NCI-H82 treated with DMSO at 0.1 percent for 48 hours (cell line): ENCODE measurements at regions not wholly inside any gene's neighbourhood (a gene's known extent, or its start where the extent isn't known, plus 50 kb on each side); places are given as distances from the start of the nearest gene placed in this dataset.

Source experiments
- DNase-seq: peaks from one replicate; lab custom pipeline; 2025; ENCODE audit not compliant: unreplicated experiment; lab: John Stamatoyannopoulos, UW

- DNase-seq, result no peak
Measured at GRCh38 chr18:30376515-30376914, 666.0 kb downstream of the DSC3 start.

GRCh38 chr18:30361864-30362540 is 680.5 kb downstream of the DSC3 start:
- no peak for DNase-seq

GRCh38 chr18:30359521-30359920 is 683.0 kb downstream of the DSC3 start:
- DNase-seq, result no peak

- no peak for DNase-seq
Measured at GRCh38 chr18:30358555-30358954, 684.0 kb downstream of the DSC3 start.

- DNase-seq, result no peak
Measured at GRCh38 chr18:30352551-30353168, 689.9 kb downstream of the DSC3 start.

- no peak for DNase-seq
Measured at GRCh38 chr18:30350263-30350662, 692.3 kb downstream of the DSC3 start.

GRCh38 chr18:30343090-30343489 is 699.5 kb downstream of the DSC3 start:
- DNase-seq, result no peak

GRCh38 chr18:30342675-30343074 is 699.9 kb downstream of the DSC3 start:
- no peak for DNase-seq

GRCh38 chr18:30334781-30335180 is 707.8 kb downstream of the DSC3 start:
- DNase-seq, result no peak

GRCh38 chr18:30333310-30333709 is 709.2 kb downstream of the DSC3 start:
- DNase-seq, result no peak

- no peak for DNase-seq
Measured at GRCh38 chr18:30328839-30329238, 713.7 kb downstream of the DSC3 start.

- no peak for DNase-seq
Measured at GRCh38 chr18:30302181-30302580, 740.4 kb downstream of the DSC3 start.

- DNase-seq, result no peak
Measured at GRCh38 chr18:30298769-30299168, 743.8 kb downstream of the DSC3 start.

- DNase-seq, result no peak
Measured at GRCh38 chr18:30288662-30289414, 753.7 kb downstream of the DSC3 start.

GRCh38 chr18:30280861-30281470 is 761.6 kb downstream of the DSC3 start:
- DNase-seq, result peak; percentile 4

- DNase-seq, result no peak
Measured at GRCh38 chr18:30280186-30280585, 762.4 kb downstream of the DSC3 start.

- DNase-seq, result no peak
Measured at GRCh38 chr18:30277676-30278075, 764.9 kb downstream of the DSC3 start.

GRCh38 chr18:30271716-30272115 is 770.8 kb downstream of the DSC3 start:
- DNase-seq, result peak; percentile 3

- DNase-seq, result no peak
Measured at GRCh38 chr18:30265190-30265589, 777.4 kb downstream of the DSC3 start.

- DNase-seq, result no peak
Measured at GRCh38 chr18:30254331-30254730, 788.2 kb downstream of the DSC3 start.

GRCh38 chr18:30248056-30248455 is 794.5 kb downstream of the DSC3 start:
- DNase-seq, result no peak
